ENCODE measurements at regions not wholly inside any gene's neighbourhood (a gene's known extent, or its start where the extent isn't known, plus 50 kb on each side); places are given as distances from the start of the nearest gene placed in this dataset.

DNA sequence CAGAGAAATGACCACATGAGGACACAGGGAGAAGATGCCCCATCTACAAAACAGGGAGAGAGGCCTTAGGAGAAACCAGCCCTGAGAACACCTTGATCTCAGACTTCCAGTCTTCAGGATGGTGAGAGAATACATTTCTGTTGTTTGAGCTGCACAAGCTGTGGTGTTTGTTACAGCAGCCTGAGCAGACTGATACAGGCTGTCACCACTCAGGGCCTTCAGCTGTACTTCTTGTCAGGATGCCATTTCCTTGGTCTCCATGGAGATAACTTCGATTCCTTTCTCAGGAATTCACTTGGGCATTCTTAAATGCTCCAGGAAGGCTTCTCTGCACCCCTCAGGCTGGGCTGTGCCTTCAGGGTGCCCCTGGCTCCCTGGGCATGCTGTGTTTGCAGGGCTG is 85.7 kb upstream of the IGFBP3 start:
- Histone ChIP-seq H3K27me3 (ENCODE audit: insufficient read depth, low read length) (no peaks in the 10 kb centered on the region), H2AFZ (ENCODE audit: low read length) (no peak overlapping the region), H3K4me3 (ENCODE audit: insufficient read depth, low read length) (no peak overlapping the region), H3K36me3 (ENCODE audit: insufficient read depth, low read length) (no peaks in the 10 kb centered on the region), H3K4me2 (ENCODE audit: insufficient read depth, low read length) (no peak overlapping the region), H3K79me2 (ENCODE audit: insufficient read depth, low read length) (no peaks in the 10 kb centered on the region), H3K4me1 (ENCODE audit: insufficient read depth, low read length) (peaks cover 12% of the 10 kb centered on the region), H4K20me1 (ENCODE audit: insufficient read depth, low read length) (no peaks in the 10 kb centered on the region), H3K9me3 (ENCODE audit: low read depth, low read length) (no peaks in the 10 kb centered on the region), H3K27ac (ENCODE audit: low read depth, low read length) (no peak overlapping the region)
- no peak for TF ChIP-seq CTCF (IDR thresholded peaks at IDR 0.05; ENCODE audit: extremely low read depth, low read depth, low read length)
- DNase-seq (ENCODE audit: insufficient read length, low spot score, missing footprints), result no peak

GRCh38 chr7:46006212-46006611 is 85.1 kb upstream of the IGFBP3 start:
- H3K27ac ChIP-seq (ENCODE audit: low read depth, low read length), result no peak overlapping the region
- H3K4me1 ChIP-seq (ENCODE audit: insufficient read depth, low read length), result peaks cover 12% of the 10 kb centered on the region
- H2AFZ ChIP-seq (ENCODE audit: low read length), result no peak overlapping the region
- H3K36me3 ChIP-seq (ENCODE audit: insufficient read depth, low read length), result no peaks in the 10 kb centered on the region
- TF ChIP-seq CTCF (IDR thresholded peaks at IDR 0.05; ENCODE audit: extremely low read depth, low read depth, low read length), result no peak
- no peaks in the 10 kb centered on the region for H3K9me3 ChIP-seq (ENCODE audit: low read depth, low read length)
- no peaks in the 10 kb centered on the region for H3K79me2 ChIP-seq (ENCODE audit: insufficient read depth, low read length)
- no peak overlapping the region for H3K4me2 ChIP-seq (ENCODE audit: insufficient read depth, low read length)
- no peaks in the 10 kb centered on the region for H3K27me3 ChIP-seq (ENCODE audit: insufficient read depth, low read length)
- H3K4me3 ChIP-seq (ENCODE audit: insufficient read depth, low read length), result no peak overlapping the region
- H4K20me1 ChIP-seq (ENCODE audit: insufficient read depth, low read length), result no peaks in the 10 kb centered on the region
- DNase-seq (ENCODE audit: insufficient read length, low spot score, missing footprints), result no peak

DNA sequence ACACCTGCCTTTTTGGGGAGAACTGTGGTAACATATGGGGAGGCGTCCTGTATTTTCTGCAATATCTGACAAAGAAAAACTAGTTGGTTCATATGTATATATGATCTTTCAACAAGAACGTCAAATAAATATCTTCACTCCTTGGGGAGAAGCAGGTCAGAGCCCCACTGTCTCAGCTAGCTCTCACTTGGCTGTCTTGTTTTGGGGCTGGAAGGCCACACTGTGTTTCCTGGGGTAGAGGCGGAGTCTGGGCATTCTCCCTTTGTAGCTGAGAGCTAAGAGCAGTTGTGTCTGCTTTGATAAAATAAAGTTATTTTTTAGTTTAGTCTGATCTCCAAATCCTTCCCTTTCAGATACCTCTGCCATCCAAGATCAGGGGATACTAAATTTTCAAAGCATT is 83.9 kb upstream of the IGFBP3 start:
- no peak overlapping the region for H3K27ac ChIP-seq (ENCODE audit: low read depth, low read length)
- H3K36me3 ChIP-seq (ENCODE audit: insufficient read depth, low read length), result no peaks in the 10 kb centered on the region
- H2AFZ ChIP-seq (ENCODE audit: low read length), result no peak overlapping the region
- TF ChIP-seq CTCF (IDR thresholded peaks at IDR 0.05; ENCODE audit: extremely low read depth, low read depth, low read length), result no peak
- no peaks in the 10 kb centered on the region for H3K27me3 ChIP-seq (ENCODE audit: insufficient read depth, low read length)
- H3K4me1 ChIP-seq (ENCODE audit: insufficient read depth, low read length), result peaks cover 12% of the 10 kb centered on the region
- H3K79me2 ChIP-seq (ENCODE audit: insufficient read depth, low read length), result no peaks in the 10 kb centered on the region
- no peak for DNase-seq (ENCODE audit: insufficient read length, low spot score, missing footprints)
- no peak overlapping the region for H3K4me2 ChIP-seq (ENCODE audit: insufficient read depth, low read length)
- no peaks in the 10 kb centered on the region for H3K9me3 ChIP-seq (ENCODE audit: low read depth, low read length)
- no peaks in the 10 kb centered on the region for H4K20me1 ChIP-seq (ENCODE audit: insufficient read depth, low read length)
- no peak overlapping the region for H3K4me3 ChIP-seq (ENCODE audit: insufficient read depth, low read length)

DNA sequence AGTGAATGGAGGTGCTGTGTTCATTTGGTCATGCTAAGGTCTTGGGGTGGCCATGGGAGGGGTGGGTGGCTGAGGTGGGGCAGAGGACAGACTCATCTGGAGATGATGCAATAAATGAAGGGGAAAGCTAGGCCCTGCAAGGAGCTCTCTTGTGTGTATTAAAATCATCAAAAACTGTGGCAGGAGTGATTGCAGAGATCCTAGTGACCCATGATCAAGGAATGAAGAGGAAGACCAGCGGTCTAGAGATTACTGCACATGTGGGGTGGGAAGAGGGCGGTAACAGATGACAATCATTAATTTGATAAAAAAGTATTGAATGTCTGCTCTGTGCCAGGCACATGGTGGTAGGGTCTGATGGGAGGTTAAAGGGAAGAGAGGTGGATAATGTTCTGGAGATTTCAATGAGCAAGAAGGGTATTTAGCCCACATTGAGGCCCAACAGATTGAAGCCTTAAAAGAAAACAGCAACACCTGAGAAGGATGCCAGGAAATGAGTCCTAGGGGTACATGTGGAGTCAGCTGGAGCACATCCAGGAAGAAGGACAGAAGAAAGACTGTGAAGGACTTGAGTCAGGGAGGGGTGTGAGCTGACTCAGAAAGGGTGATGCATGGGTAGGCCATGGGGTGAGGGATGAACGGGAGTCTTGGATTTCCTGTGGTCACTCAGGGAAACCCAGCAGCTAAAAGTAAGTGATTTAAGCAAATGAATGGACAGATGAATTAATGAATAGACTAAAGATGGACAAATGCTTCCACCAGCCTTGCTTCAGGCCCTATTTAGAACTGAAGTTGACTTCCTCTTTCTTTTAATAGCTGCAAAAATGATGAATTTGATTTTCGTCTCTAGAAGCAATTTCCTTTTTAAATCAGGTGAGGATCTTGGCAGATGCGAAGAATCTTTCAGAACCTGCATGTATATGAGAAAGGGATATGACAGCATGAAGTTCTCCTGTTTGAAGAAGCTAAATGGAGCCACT is 83.1 kb upstream of the IGFBP3 start:
- no peaks in the 10 kb centered on the region for H3K79me2 ChIP-seq (ENCODE audit: insufficient read depth, low read length)
- H3K4me2 ChIP-seq (ENCODE audit: insufficient read depth, low read length), result no peak overlapping the region
- peaks cover 12% of the 10 kb centered on the region for H3K4me1 ChIP-seq (ENCODE audit: insufficient read depth, low read length)
- no peaks in the 10 kb centered on the region for H3K27me3 ChIP-seq (ENCODE audit: insufficient read depth, low read length)
- H3K4me3 ChIP-seq (ENCODE audit: insufficient read depth, low read length), result no peak overlapping the region
- no peaks in the 10 kb centered on the region for H4K20me1 ChIP-seq (ENCODE audit: insufficient read depth, low read length)
- peak; percentile 89 for DNase-seq (ENCODE audit: insufficient read length, low spot score, missing footprints)
- H3K36me3 ChIP-seq (ENCODE audit: insufficient read depth, low read length), result no peaks in the 10 kb centered on the region
- no peaks in the 10 kb centered on the region for H3K9me3 ChIP-seq (ENCODE audit: low read depth, low read length)
- H3K27ac ChIP-seq (ENCODE audit: low read depth, low read length), result no peak overlapping the region
- no peak for TF ChIP-seq CTCF (IDR thresholded peaks at IDR 0.05; ENCODE audit: extremely low read depth, low read depth, low read length)
- no peak overlapping the region for H2AFZ ChIP-seq (ENCODE audit: low read length)

All from osteoblast (primary cell).